ENCODE measurements at regions not wholly inside any gene's neighbourhood (a gene's known extent, or its start where the extent isn't known, plus 50 kb on each side); places are given as distances from the start of the nearest gene placed in this dataset.
"Not testable (repeated sequence)": the region's sequence is repeated elsewhere in the genome, so short reads cannot be mapped to it uniquely, and the experiment has no call there.

- DNase-seq (ENCODE audit: insufficient read length, low spot score) (no peak), FAIRE-seq (peak; percentile 92)
Observed at GRCh38 chr5:2369178-2369577, 382.3 kb downstream of the IRX2 start.

- FAIRE-seq: no peak
- no peak for DNase-seq (ENCODE audit: insufficient read length, low spot score)
Observed at GRCh38 chr5:2366816-2367215, 384.7 kb downstream of the IRX2 start.

GRCh38 chr5:2357309-2357708, 394.2 kb downstream of the IRX2 start:
- no peak for FAIRE-seq
- DNase-seq (ENCODE audit: insufficient read length, low spot score): no peak

- no peak for FAIRE-seq
Observed at GRCh38 chr5:2355859-2356258, 395.6 kb downstream of the IRX2 start.

GRCh38 chr5:2353871-2354440, 397.5 kb downstream of the IRX2 start:
- no peak for FAIRE-seq
- DNase-seq (ENCODE audit: insufficient read length, low spot score): no peak

More at GRCh38 chr5:2355859-2356258, 395.6 kb downstream of the IRX2 start:
- no peak for DNase-seq (ENCODE audit: insufficient read length, low spot score)

- FAIRE-seq: no peak
- no peak for DNase-seq (ENCODE audit: insufficient read length, low spot score)
Observed at GRCh38 chr5:2353211-2353610, 398.3 kb downstream of the IRX2 start.

- no peak for DNase-seq (ENCODE audit: insufficient read length, low spot score)
Observed at GRCh38 chr5:2352101-2352861, 399.2 kb downstream of the IRX2 start.

GRCh38 chr5:2349768-2350167, 401.7 kb downstream of the IRX2 start:
- not testable (repeated sequence) for FAIRE-seq; DNase-seq (ENCODE audit: insufficient read length, low spot score)

More at GRCh38 chr5:2352101-2352861, 399.2 kb downstream of the IRX2 start:
- no peak for FAIRE-seq

- FAIRE-seq: no peak
- no peak for DNase-seq (ENCODE audit: insufficient read length, low spot score)
Observed at GRCh38 chr5:2338686-2339085, 412.8 kb downstream of the IRX2 start.

GRCh38 chr5:2335733-2336515, 415.6 kb downstream of the IRX2 start:
- DNase-seq (ENCODE audit: insufficient read length, low spot score): no peak
- FAIRE-seq: no peak

GRCh38 chr5:2335125-2335732, 416.2 kb downstream of the IRX2 start:
- no peak for DNase-seq (ENCODE audit: insufficient read length, low spot score)
- FAIRE-seq: no peak

- DNase-seq (ENCODE audit: insufficient read length, low spot score) (no peak), FAIRE-seq (no peak)
Observed at GRCh38 chr5:2334719-2335118, 416.8 kb downstream of the IRX2 start.

GRCh38 chr5:2333291-2333690, 418.2 kb downstream of the IRX2 start:
- FAIRE-seq: no peak
- DNase-seq (ENCODE audit: insufficient read length, low spot score): no peak

GRCh38 chr5:2332521-2332920, 419.0 kb downstream of the IRX2 start:
- DNase-seq (ENCODE audit: insufficient read length, low spot score) (no peak), FAIRE-seq (peak; percentile 98)

GRCh38 chr5:2330325-2331130, 420.9 kb downstream of the IRX2 start:
- DNase-seq (ENCODE audit: insufficient read length, low spot score) (no peak), FAIRE-seq (no peak)

GRCh38 chr5:2329741-2330140, 421.7 kb downstream of the IRX2 start:
- no peak for FAIRE-seq

GRCh38 chr5:2326601-2327000, 424.9 kb downstream of the IRX2 start:
- FAIRE-seq (no peak), DNase-seq (ENCODE audit: insufficient read length, low spot score) (no peak)

More at GRCh38 chr5:2329741-2330140, 421.7 kb downstream of the IRX2 start:
- DNase-seq (ENCODE audit: insufficient read length, low spot score): no peak

GRCh38 chr5:2324788-2325187, 426.7 kb downstream of the IRX2 start:
- FAIRE-seq: peak; percentile 95
- no peak for DNase-seq (ENCODE audit: insufficient read length, low spot score)

- FAIRE-seq (no peak), DNase-seq (ENCODE audit: insufficient read length, low spot score) (no peak)
Observed at GRCh38 chr5:2320611-2321010, 430.9 kb downstream of the IRX2 start.

- no peak for DNase-seq (ENCODE audit: insufficient read length, low spot score)
- FAIRE-seq: no peak
Observed at GRCh38 chr5:2317540-2317939, 433.9 kb downstream of the IRX2 start.
